DOHH2 (cell line): ENCODE measurements at regions not wholly inside any gene's neighbourhood (a gene's known extent, or its start where the extent isn't known, plus 50 kb on each side); places are given as distances from the start of the nearest gene placed in this dataset.

Source experiments
- H3F3A ChIP-seq: fragments of 200-600 bp; sonication (generic), shearing (Covaris generic); 2 replicates; pipeline ENCODE4 v1.6.0; 2016; ENCODE audit warnings: antibody characterized with exemption, mild to moderate bottlenecking; ENCODE audit not compliant: control insufficient read depth, insufficient read depth
- H3K27ac ChIP-seq: fragments of 200-600 bp; sonication (generic); 2 replicates; pipeline ENCODE4 v1.5.1; 2014; ENCODE audit warnings: low read depth, mild to moderate bottlenecking, low read length, moderate library complexity
- H3K27me3 ChIP-seq: fragments of 200-600 bp; sonication (generic); 2 replicates; pipeline ENCODE4 v1.6.1; 2014; ENCODE audit warnings: mild to moderate bottlenecking, low read length, mixed read lengths; ENCODE audit not compliant: control insufficient read depth
- H3K36me3 ChIP-seq: fragments of 200-600 bp; sonication (generic); 2 replicates; pipeline ENCODE4 v1.6.1; 2014; ENCODE audit warnings: mild to moderate bottlenecking, low read length, moderate library complexity, mixed read lengths; ENCODE audit not compliant: control insufficient read depth
- H3K4me1 ChIP-seq: fragments of 200-600 bp; sonication (generic); 2 replicates; pipeline ENCODE4 v1.6.1; 2014; ENCODE audit warnings: mild to moderate bottlenecking, low read length, mixed read lengths; ENCODE audit not compliant: control insufficient read depth
- H3K4me2 ChIP-seq: fragments of 200-600 bp; sonication (generic); 2 replicates; pipeline ENCODE4 v1.6.0; 2014; ENCODE audit warnings: mild to moderate bottlenecking, low read length, moderate library complexity
- H3K4me3 ChIP-seq: fragments of 200-600 bp; sonication (generic); 2 replicates; pipeline ENCODE4 v1.5.1; 2014; ENCODE audit warnings: mild to moderate bottlenecking, low read length, mixed read lengths
- H3K79me2 ChIP-seq: fragments of 200-600 bp; sonication (generic); 2 replicates; pipeline ENCODE4 v1.6.1; 2014; ENCODE audit warnings: mild to moderate bottlenecking, low read length, mixed read lengths; ENCODE audit not compliant: control insufficient read depth
- H3K9me2 ChIP-seq: fragments of 200-600 bp; sonication (generic); replicated peaks from 2 replicates; pipeline ENCODE4 v1.6.1; 2014; ENCODE audit warnings: mild to moderate bottlenecking, low read length, mixed read lengths; ENCODE audit not compliant: control insufficient read depth
- H3K9me3 ChIP-seq: fragments of 200-600 bp; sonication (generic); 2 replicates; pipeline ENCODE4 v1.6.1; 2014; ENCODE audit warnings: antibody characterized with exemption, low read length, mixed read lengths; ENCODE audit not compliant: control insufficient read depth, insufficient read depth
- H4K20me1 ChIP-seq: fragments of 200-600 bp; sonication (generic); 2 replicates; pipeline ENCODE4 v1.6.0; 2014; ENCODE audit warnings: low read depth, mild to moderate bottlenecking, antibody characterized with exemption, low read length, moderate library complexity; ENCODE audit not compliant: control insufficient read depth, insufficient read depth
- EZH2phosphoT487 ChIP-seq: fragments of 200-600 bp; sonication (generic); IDR thresholded peaks from 2 replicates; pipeline ENCODE4 v1.6.1; 2017; ENCODE audit warnings: borderline replicate concordance, mild to moderate bottlenecking, antibody characterized with exemption, low read length, moderate library complexity, mixed read lengths
- TF ChIP-seq, protein P1 (sequence below): fragments of 200-600 bp; sonication (generic); IDR thresholded peaks from one replicate; pipeline ENCODE4 v1.5.1; 2014; ENCODE audit warnings: antibody characterized with exemption, mild to moderate bottlenecking, low read depth, low read length; ENCODE audit not compliant: poor library complexity, severe bottlenecking

GRCh38 chr3:150291515-150291914, 116.6 kb upstream of the TSC22D2 start:
- Histone ChIP-seq H3K36me3 (no peaks in the 10 kb centered on the region), H3K79me2 (no peaks in the 10 kb centered on the region), H3K27ac (no peak overlapping the region), H3K9me3 (no peaks in the 10 kb centered on the region), H3K9me2 (no peaks in the 10 kb centered on the region), H3F3A (no peaks in the 10 kb centered on the region), H3K27me3 (peaks cover 11% of the 10 kb centered on the region; the same call in 1 of the 2 replicates), H3K4me2 (no peak overlapping the region), H3K4me3 (no peak overlapping the region), H4K20me1 (no peaks in the 10 kb centered on the region), H3K4me1 (no peaks in the 10 kb centered on the region)
- no peak for TF ChIP-seq EZH2phosphoT487
- TF ChIP-seq, protein P1, sequence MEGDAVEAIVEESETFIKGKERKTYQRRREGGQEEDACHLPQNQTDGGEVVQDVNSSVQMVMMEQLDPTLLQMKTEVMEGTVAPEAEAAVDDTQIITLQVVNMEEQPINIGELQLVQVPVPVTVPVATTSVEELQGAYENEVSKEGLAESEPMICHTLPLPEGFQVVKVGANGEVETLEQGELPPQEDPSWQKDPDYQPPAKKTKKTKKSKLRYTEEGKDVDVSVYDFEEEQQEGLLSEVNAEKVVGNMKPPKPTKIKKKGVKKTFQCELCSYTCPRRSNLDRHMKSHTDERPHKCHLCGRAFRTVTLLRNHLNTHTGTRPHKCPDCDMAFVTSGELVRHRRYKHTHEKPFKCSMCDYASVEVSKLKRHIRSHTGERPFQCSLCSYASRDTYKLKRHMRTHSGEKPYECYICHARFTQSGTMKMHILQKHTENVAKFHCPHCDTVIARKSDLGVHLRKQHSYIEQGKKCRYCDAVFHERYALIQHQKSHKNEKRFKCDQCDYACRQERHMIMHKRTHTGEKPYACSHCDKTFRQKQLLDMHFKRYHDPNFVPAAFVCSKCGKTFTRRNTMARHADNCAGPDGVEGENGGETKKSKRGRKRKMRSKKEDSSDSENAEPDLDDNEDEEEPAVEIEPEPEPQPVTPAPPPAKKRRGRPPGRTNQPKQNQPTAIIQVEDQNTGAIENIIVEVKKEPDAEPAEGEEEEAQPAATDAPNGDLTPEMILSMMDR: no peak

DNA sequence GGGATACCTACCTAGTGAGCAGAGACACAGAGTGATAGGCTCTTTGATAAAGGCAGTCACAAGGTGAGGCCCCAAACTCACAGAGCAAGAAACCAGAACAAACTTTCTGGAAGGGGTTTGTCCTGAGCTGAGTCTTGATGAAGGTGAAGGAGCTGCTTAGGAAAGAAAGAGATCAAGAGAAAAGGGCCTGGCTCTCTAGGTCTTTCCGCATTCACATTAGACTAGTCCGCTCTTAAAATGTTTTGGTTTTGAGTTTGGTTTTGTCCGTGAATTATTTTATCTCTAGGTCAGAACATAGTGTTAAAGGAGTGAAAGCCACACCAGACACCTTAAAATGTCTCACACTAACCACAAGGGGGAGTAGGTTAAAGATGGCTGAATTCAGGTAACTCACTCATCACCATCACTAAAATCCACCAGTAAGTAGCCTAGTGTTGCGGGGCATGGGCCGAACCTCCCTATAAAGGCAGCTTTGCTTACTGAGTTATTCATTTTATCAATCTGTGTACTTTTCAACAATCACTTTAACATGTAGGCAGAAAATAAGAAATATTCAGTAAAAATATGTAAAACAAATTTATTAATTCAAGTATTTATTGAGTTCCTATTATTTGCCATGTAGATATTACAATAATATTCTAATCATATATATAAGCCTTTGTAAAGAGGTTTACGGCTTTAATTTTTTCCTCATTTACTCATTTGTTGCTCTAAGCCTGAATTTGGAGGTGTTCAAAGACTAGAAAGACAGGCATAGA, 121.5 kb upstream of the TSC22D2 start:
- H3K4me1 ChIP-seq: 0 out of 2 replicates have a peak, but pooled peaks cover 4% of the 10 kb centered on the region
- no peak overlapping the region for H3K4me2 ChIP-seq
- no peaks in the 10 kb centered on the region for H3K9me2 ChIP-seq
- H3K36me3 ChIP-seq: no peaks in the 10 kb centered on the region
- no peaks in the 10 kb centered on the region for H4K20me1 ChIP-seq
- H3F3A ChIP-seq: no peaks in the 10 kb centered on the region
- no peak overlapping the region for H3K27ac ChIP-seq
- H3K27me3 ChIP-seq: peaks cover 15% of the 10 kb centered on the region
- H3K79me2 ChIP-seq: no peaks in the 10 kb centered on the region
- no peak overlapping the region for H3K4me3 ChIP-seq
- TF ChIP-seq EZH2phosphoT487: no peak
- TF ChIP-seq, protein P1: peak; percentile 63
- H3K9me3 ChIP-seq: no peaks in the 10 kb centered on the region

GRCh38 chr3:150285601-150286000, 122.5 kb upstream of the TSC22D2 start:
- H3K27me3 ChIP-seq: peaks cover 16% of the 10 kb centered on the region
- H3F3A ChIP-seq: no peaks in the 10 kb centered on the region
- H3K4me1 ChIP-seq: 0 out of 2 replicates have a peak, but pooled peaks cover 4% of the 10 kb centered on the region

More at GRCh38 chr3:150285601-150286000, 122.5 kb upstream of the TSC22D2 start:
- no peak overlapping the region for H3K27ac ChIP-seq
- H3K9me3 ChIP-seq: no peaks in the 10 kb centered on the region
- no peaks in the 10 kb centered on the region for H4K20me1 ChIP-seq
- H3K9me2 ChIP-seq: no peaks in the 10 kb centered on the region
- no peaks in the 10 kb centered on the region for H3K79me2 ChIP-seq
- no peaks in the 10 kb centered on the region for H3K36me3 ChIP-seq
- H3K4me3 ChIP-seq: no peak overlapping the region
- no peak for TF ChIP-seq EZH2phosphoT487
- TF ChIP-seq, protein P1: no peak
- H3K4me2 ChIP-seq: no peak overlapping the region
